ENCODE measurements at regions not wholly inside any gene's neighbourhood (a gene's known extent, or its start where the extent isn't known, plus 50 kb on each side); places are given as distances from the start of the nearest gene placed in this dataset.
"Not testable (repeated sequence)": the region's sequence is repeated elsewhere in the genome, so short reads cannot be mapped to it uniquely, and the experiment has no call there.

- no peak for DNase-seq (ENCODE audit: low read depth in 4 of 4, low spot score in 1 of 4)
Measured at GRCh38 chr12:89230376-89231315, 121.7 kb downstream of the DUSP6 start.

- DNase-seq (ENCODE audit: low read depth in 4 of 4, low spot score in 1 of 4): no peak
Measured at GRCh38 chr12:89228491-89228890, 123.8 kb downstream of the DUSP6 start.

- no peak for DNase-seq (ENCODE audit: low read depth in 4 of 4, low spot score in 1 of 4)
Measured at GRCh38 chr12:89227774-89228173, 124.5 kb downstream of the DUSP6 start.

- peak in 2 of 4 experiments; percentile 17 to 34 for DNase-seq (ENCODE audit: low read depth in 4 of 4, low spot score in 1 of 4)
Measured at GRCh38 chr12:89225808-89226411, 126.4 kb downstream of the DUSP6 start.

- DNase-seq (ENCODE audit: low read depth in 4 of 4, low spot score in 1 of 4): peak; percentile 44 to 77 (median 62)
Measured at GRCh38 chr12:89225401-89225800, 126.9 kb downstream of the DUSP6 start.

- not testable (repeated sequence) for DNase-seq (ENCODE audit: low read depth in 4 of 4, low spot score in 1 of 4)
Measured at GRCh38 chr12:89222580-89222979, 129.7 kb downstream of the DUSP6 start.

- no peak for DNase-seq (ENCODE audit: low read depth in 4 of 4, low spot score in 1 of 4)
Measured at GRCh38 chr12:89217472-89217871, 134.8 kb downstream of the DUSP6 start.

- no peak for DNase-seq (ENCODE audit: low read depth in 4 of 4, low spot score in 1 of 4)
Measured at GRCh38 chr12:89216211-89216952, 135.9 kb downstream of the DUSP6 start.

GRCh38 chr12:89215196-89215595 is 137.1 kb downstream of the DUSP6 start:
- DNase-seq (ENCODE audit: low read depth in 4 of 4, low spot score in 1 of 4): no peak

- DNase-seq (ENCODE audit: low read depth in 4 of 4, low spot score in 1 of 4): no peak
Measured at GRCh38 chr12:89213747-89214146, 138.6 kb downstream of the DUSP6 start.

GRCh38 chr12:89213139-89213538 is 139.2 kb downstream of the DUSP6 start:
- DNase-seq (ENCODE audit: low read depth in 4 of 4, low spot score in 1 of 4): no peak

- DNase-seq (ENCODE audit: low read depth in 4 of 4, low spot score in 1 of 4): no peak
Measured at GRCh38 chr12:89212339-89212771, 139.9 kb downstream of the DUSP6 start.

GRCh38 chr12:89211456-89211855 is 140.8 kb downstream of the DUSP6 start:
- no peak for DNase-seq (ENCODE audit: low read depth in 4 of 4, low spot score in 1 of 4)

GRCh38 chr12:89210277-89210676 is 142.0 kb downstream of the DUSP6 start:
- DNase-seq (ENCODE audit: low read depth in 4 of 4, low spot score in 1 of 4): no peak

GRCh38 chr12:89208661-89209096 is 143.6 kb downstream of the DUSP6 start:
- DNase-seq (ENCODE audit: low read depth in 4 of 4, low spot score in 1 of 4): no peak

- DNase-seq (ENCODE audit: low read depth in 4 of 4, low spot score in 1 of 4): no peak
Measured at GRCh38 chr12:89206390-89206789, 145.9 kb downstream of the DUSP6 start.

- no peak for DNase-seq (ENCODE audit: low read depth in 4 of 4, low spot score in 1 of 4)
Measured at GRCh38 chr12:89205517-89205916, 146.8 kb downstream of the DUSP6 start.

- no peak for DNase-seq (ENCODE audit: low read depth in 4 of 4, low spot score in 1 of 4)
Measured at GRCh38 chr12:89203144-89203543, 149.2 kb downstream of the DUSP6 start.

GRCh38 chr12:89200217-89200616 is 152.1 kb downstream of the DUSP6 start:
- DNase-seq (ENCODE audit: low read depth in 4 of 4, low spot score in 1 of 4): no peak

GRCh38 chr12:89195470-89195869 is 156.8 kb downstream of the DUSP6 start:
- DNase-seq (ENCODE audit: low read depth in 4 of 4, low spot score in 1 of 4): no peak

- no peak for DNase-seq (ENCODE audit: low read depth in 4 of 4, low spot score in 1 of 4)
Measured at GRCh38 chr12:89194683-89195082, 157.6 kb downstream of the DUSP6 start.

GRCh38 chr12:89192429-89192828 is 159.9 kb downstream of the DUSP6 start:
- no peak for DNase-seq (ENCODE audit: low read depth in 4 of 4, low spot score in 1 of 4)

Measured in stimulated activated CD4-positive, alpha-beta T cell treated with anti-CD3 and anti-CD28 coated beads, Interleukin-1b, Interleukin-23, amount 100 ng/mL, for 24 hours (primary cell).